ENCODE measurements at regions not wholly inside any gene's neighbourhood (a gene's known extent, or its start where the extent isn't known, plus 50 kb on each side); places are given as distances from the start of the nearest gene placed in this dataset.

DNA sequence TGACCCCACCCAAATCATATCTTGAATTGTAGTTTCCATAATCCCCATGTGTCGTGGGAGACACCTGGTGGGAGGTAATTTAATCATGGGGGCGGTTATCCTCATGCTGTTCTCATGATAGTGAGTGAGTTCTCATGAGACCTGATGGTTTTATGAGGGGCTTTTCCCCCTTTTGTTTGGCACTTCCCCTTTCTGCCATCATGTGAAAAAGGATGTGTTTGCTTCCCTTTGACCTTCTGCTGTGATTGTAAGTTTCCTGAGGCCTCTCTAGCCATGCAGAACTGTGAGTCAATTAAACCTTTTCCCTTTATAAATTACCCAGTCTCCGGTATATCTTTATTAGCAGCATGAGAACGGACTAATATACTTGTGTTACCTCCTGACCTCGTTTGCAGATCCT lies 156.6 kb upstream of the MTNR1B start:
- H3K9me3 ChIP-seq (ENCODE audit: control insufficient read depth, low read depth, low read length), result no peaks in the 10 kb centered on the region
- H2AFZ ChIP-seq (ENCODE audit: control insufficient read depth, low read length), result no peak overlapping the region
- H3K4me3 ChIP-seq (ENCODE audit: control insufficient read depth in 2 of 3, extremely low read depth in 1 of 3, insufficient read depth in 2 of 3, low read depth in 1 of 3, low read length in 3 of 3), result no peak overlapping the region
- no peaks in the 10 kb centered on the region for H3K36me3 ChIP-seq (ENCODE audit: control insufficient read depth in 2 of 2, extremely low read depth in 1 of 2, insufficient read depth in 2 of 2, low read length in 2 of 2)
- no peaks in the 10 kb centered on the region for H3K9me1 ChIP-seq (ENCODE audit: control insufficient read depth, extremely low read depth, insufficient read depth, low read length)
- no peak overlapping the region for H3K9ac ChIP-seq (ENCODE audit: control insufficient read depth, extremely low read depth, insufficient read depth, low read length)
- dilution Hi-C loops (cut with MboI; ENCODE audit: extremely low pct_ligation_motif_present, low sequenced_read_pairs), result no loop called here
- H3K27ac ChIP-seq (ENCODE audit: control insufficient read depth, insufficient read depth, low read length), result no peak overlapping the region
- no peak for FAIRE-seq
- no peaks in the 10 kb centered on the region for H4K20me1 ChIP-seq (ENCODE audit: control insufficient read depth, extremely low read depth, insufficient read depth, low read length)
- no peaks in the 10 kb centered on the region for H3K79me2 ChIP-seq (ENCODE audit: control insufficient read depth, insufficient read depth, low read length)
- H3K4me1 ChIP-seq (ENCODE audit: control insufficient read depth, extremely low read depth, insufficient read depth, low read length), result no peaks in the 10 kb centered on the region
- no peak for DNase-seq (ENCODE audit: low read depth, low spot score)
- TF ChIP-seq, protein P1, sequence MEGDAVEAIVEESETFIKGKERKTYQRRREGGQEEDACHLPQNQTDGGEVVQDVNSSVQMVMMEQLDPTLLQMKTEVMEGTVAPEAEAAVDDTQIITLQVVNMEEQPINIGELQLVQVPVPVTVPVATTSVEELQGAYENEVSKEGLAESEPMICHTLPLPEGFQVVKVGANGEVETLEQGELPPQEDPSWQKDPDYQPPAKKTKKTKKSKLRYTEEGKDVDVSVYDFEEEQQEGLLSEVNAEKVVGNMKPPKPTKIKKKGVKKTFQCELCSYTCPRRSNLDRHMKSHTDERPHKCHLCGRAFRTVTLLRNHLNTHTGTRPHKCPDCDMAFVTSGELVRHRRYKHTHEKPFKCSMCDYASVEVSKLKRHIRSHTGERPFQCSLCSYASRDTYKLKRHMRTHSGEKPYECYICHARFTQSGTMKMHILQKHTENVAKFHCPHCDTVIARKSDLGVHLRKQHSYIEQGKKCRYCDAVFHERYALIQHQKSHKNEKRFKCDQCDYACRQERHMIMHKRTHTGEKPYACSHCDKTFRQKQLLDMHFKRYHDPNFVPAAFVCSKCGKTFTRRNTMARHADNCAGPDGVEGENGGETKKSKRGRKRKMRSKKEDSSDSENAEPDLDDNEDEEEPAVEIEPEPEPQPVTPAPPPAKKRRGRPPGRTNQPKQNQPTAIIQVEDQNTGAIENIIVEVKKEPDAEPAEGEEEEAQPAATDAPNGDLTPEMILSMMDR (optimal IDR thresholded peaks at IDR 0.05 in 1 of 3, IDR thresholded peaks at IDR 0.05 in 1 of 3, conservative IDR thresholded peaks at IDR 0.05 in 1 of 3; ENCODE audit: extremely low read depth in 1 of 3, insufficient read depth in 2 of 3, low read length in 3 of 3), result no peak
- TF ChIP-seq EZH2 (IDR thresholded peaks at IDR 0.05; ENCODE audit: low read length), result no peak
- no peak overlapping the region for H3K4me2 ChIP-seq (ENCODE audit: control insufficient read depth, extremely low read depth, insufficient read depth, low read depth, low read length)
- peaks cover 5% of the 10 kb centered on the region for H3K27me3 ChIP-seq (ENCODE audit: control insufficient read depth, extremely low read depth, insufficient read depth, low read length)

DNA sequence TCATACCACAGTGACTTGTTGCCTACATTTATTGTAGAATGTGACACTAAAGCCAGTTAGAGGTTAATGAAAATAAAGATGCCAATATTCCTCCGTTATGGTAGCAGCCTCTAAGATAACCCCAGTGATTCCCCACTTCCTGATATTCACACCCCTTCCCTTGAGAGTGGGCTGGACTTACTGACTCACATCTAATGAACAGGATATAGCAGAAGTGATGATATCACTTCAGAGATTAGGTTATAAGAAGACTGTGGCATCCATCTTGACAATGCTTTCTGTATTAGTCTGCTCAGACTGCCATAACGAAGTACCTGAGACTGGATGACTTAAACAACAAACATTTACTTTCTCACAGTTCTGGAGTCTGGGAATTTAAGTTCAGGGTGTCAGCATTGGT lies 149.6 kb upstream of the MTNR1B start:
- no peak for DNase-seq (ENCODE audit: low read depth, low spot score)
- H3K4me3 ChIP-seq (ENCODE audit: control insufficient read depth in 2 of 3, extremely low read depth in 1 of 3, insufficient read depth in 2 of 3, low read depth in 1 of 3, low read length in 3 of 3), result no peak overlapping the region
- no peaks in the 10 kb centered on the region for H3K36me3 ChIP-seq (ENCODE audit: control insufficient read depth in 2 of 2, extremely low read depth in 1 of 2, insufficient read depth in 2 of 2, low read length in 2 of 2)
- FAIRE-seq, result no peak
- no peak overlapping the region for H3K9ac ChIP-seq (ENCODE audit: control insufficient read depth, extremely low read depth, insufficient read depth, low read length)
- H2AFZ ChIP-seq (ENCODE audit: control insufficient read depth, low read length), result no peak overlapping the region
- no peak overlapping the region for H3K27ac ChIP-seq (ENCODE audit: control insufficient read depth, insufficient read depth, low read length)
- dilution Hi-C loops (cut with MboI; ENCODE audit: extremely low pct_ligation_motif_present, low sequenced_read_pairs), result no loop called here
- H3K4me1 ChIP-seq (ENCODE audit: control insufficient read depth, extremely low read depth, insufficient read depth, low read length), result no peaks in the 10 kb centered on the region
- no peak overlapping the region for H3K4me2 ChIP-seq (ENCODE audit: control insufficient read depth, extremely low read depth, insufficient read depth, low read depth, low read length)
- H3K27me3 ChIP-seq (ENCODE audit: control insufficient read depth, extremely low read depth, insufficient read depth, low read length), result peaks cover 2% of the 10 kb centered on the region
- no peak for TF ChIP-seq EZH2 (IDR thresholded peaks at IDR 0.05; ENCODE audit: low read length)
- TF ChIP-seq, protein P1 (optimal IDR thresholded peaks at IDR 0.05 in 1 of 3, IDR thresholded peaks at IDR 0.05 in 1 of 3, conservative IDR thresholded peaks at IDR 0.05 in 1 of 3; ENCODE audit: extremely low read depth in 1 of 3, insufficient read depth in 2 of 3, low read length in 3 of 3), result no peak
- H4K20me1 ChIP-seq (ENCODE audit: control insufficient read depth, extremely low read depth, insufficient read depth, low read length), result no peaks in the 10 kb centered on the region
- no peaks in the 10 kb centered on the region for H3K9me1 ChIP-seq (ENCODE audit: control insufficient read depth, extremely low read depth, insufficient read depth, low read length)
- no peaks in the 10 kb centered on the region for H3K9me3 ChIP-seq (ENCODE audit: control insufficient read depth, low read depth, low read length)
- H3K79me2 ChIP-seq (ENCODE audit: control insufficient read depth, insufficient read depth, low read length), result no peaks in the 10 kb centered on the region

Data from keratinocyte (primary cell).